Type B pancreatic cell (in vitro differentiated cells): ENCODE measurements at regions not wholly inside any gene's neighbourhood (a gene's known extent, or its start where the extent isn't known, plus 50 kb on each side); places are given as distances from the start of the nearest gene placed in this dataset.

Experiments
- DNase-seq: peaks from one replicate; pipeline ENCODE4 v3.0.0; 2021; ENCODE audit warnings: mixed read lengths; ENCODE audit not compliant: unreplicated experiment; ENCODE audit errors: extremely low spot score
- H3K27ac Mint-ChIP-seq: 2 replicates; pipeline ENCODE4 v1.8.0; 2021; ENCODE audit warnings: mild to moderate bottlenecking, mixed read lengths
- H3K27me3 Mint-ChIP-seq: 2 replicates; pipeline ENCODE4 v1.8.0; 2021; ENCODE audit warnings: mixed read lengths
- H3K36me3 Mint-ChIP-seq: 2 replicates; pipeline ENCODE4 v1.8.0; 2021; ENCODE audit warnings: mixed read lengths
- H3K4me1 Mint-ChIP-seq: one replicate; pipeline ENCODE4 v1.8.0; 2021; ENCODE audit warnings: mixed read lengths; ENCODE audit not compliant: unreplicated experiment
- H3K4me3 Mint-ChIP-seq: 2 replicates; pipeline ENCODE4 v1.8.0; 2021; ENCODE audit warnings: mild to moderate bottlenecking, mixed read lengths
- H3K9me3 Mint-ChIP-seq: 2 replicates; pipeline ENCODE4 v1.8.0; 2021; ENCODE audit warnings: mixed read lengths
- TF ChIP-seq, protein P1 (sequence below): fragments of 200-600 bp; sonication (generic); conservative IDR thresholded peaks from 2 replicates; pipeline ENCODE4 v1.5.0; 2021; ENCODE audit warnings: antibody characterized with exemption, mild to moderate bottlenecking

GRCh38 chr3:18734309-18734708, 309.2 kb upstream of the SATB1 start:
- H3K36me3 Mint-ChIP-seq: no peaks in the 10 kb centered on the region
- no peak overlapping the region for H3K27ac Mint-ChIP-seq
- no peak overlapping the region for H3K4me3 Mint-ChIP-seq
- H3K9me3 Mint-ChIP-seq: no peaks in the 10 kb centered on the region
- no peaks in the 10 kb centered on the region for H3K27me3 Mint-ChIP-seq
- TF ChIP-seq, protein P1, sequence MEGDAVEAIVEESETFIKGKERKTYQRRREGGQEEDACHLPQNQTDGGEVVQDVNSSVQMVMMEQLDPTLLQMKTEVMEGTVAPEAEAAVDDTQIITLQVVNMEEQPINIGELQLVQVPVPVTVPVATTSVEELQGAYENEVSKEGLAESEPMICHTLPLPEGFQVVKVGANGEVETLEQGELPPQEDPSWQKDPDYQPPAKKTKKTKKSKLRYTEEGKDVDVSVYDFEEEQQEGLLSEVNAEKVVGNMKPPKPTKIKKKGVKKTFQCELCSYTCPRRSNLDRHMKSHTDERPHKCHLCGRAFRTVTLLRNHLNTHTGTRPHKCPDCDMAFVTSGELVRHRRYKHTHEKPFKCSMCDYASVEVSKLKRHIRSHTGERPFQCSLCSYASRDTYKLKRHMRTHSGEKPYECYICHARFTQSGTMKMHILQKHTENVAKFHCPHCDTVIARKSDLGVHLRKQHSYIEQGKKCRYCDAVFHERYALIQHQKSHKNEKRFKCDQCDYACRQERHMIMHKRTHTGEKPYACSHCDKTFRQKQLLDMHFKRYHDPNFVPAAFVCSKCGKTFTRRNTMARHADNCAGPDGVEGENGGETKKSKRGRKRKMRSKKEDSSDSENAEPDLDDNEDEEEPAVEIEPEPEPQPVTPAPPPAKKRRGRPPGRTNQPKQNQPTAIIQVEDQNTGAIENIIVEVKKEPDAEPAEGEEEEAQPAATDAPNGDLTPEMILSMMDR: no peak
- DNase-seq: no peak
- H3K4me1 Mint-ChIP-seq: no peaks in the 10 kb centered on the region

- Mint-ChIP-seq H3K27me3 (no peaks in the 10 kb centered on the region), H3K4me1 (no peaks in the 10 kb centered on the region), H3K9me3 (no peaks in the 10 kb centered on the region), H3K27ac (no peak overlapping the region), H3K36me3 (no peaks in the 10 kb centered on the region), H3K4me3 (no peak overlapping the region)
- DNase-seq: no peak
- TF ChIP-seq, protein P1: no peak
These were observed 307.3 kb upstream of the SATB1 start for GRCh38 chr3:18732474-18732873.

- Mint-ChIP-seq H3K9me3 (no peaks in the 10 kb centered on the region), H3K27ac (no peak overlapping the region), H3K27me3 (no peaks in the 10 kb centered on the region), H3K36me3 (no peaks in the 10 kb centered on the region), H3K4me1 (no peaks in the 10 kb centered on the region), H3K4me3 (no peak overlapping the region)
- no peak for DNase-seq
- TF ChIP-seq, protein P1: no peak
These were observed 305.4 kb upstream of the SATB1 start for GRCh38 chr3:18730491-18730890.

- no peak overlapping the region for H3K27ac Mint-ChIP-seq
- H3K4me3 Mint-ChIP-seq: no peak overlapping the region
- peaks cover 3% of the 10 kb centered on the region for H3K4me1 Mint-ChIP-seq
- no peaks in the 10 kb centered on the region for H3K9me3 Mint-ChIP-seq
- DNase-seq: no peak
- TF ChIP-seq, protein P1: no peak
- no peaks in the 10 kb centered on the region for H3K27me3 Mint-ChIP-seq
- H3K36me3 Mint-ChIP-seq: no peaks in the 10 kb centered on the region
These were observed 304.5 kb upstream of the SATB1 start for GRCh38 chr3:18729671-18730070.

- DNase-seq: no peak
- Mint-ChIP-seq H3K27me3 (no peaks in the 10 kb centered on the region), H3K27ac (no peak overlapping the region), H3K4me3 (no peak overlapping the region), H3K4me1 (peaks cover 3% of the 10 kb centered on the region), H3K36me3 (no peaks in the 10 kb centered on the region), H3K9me3 (no peaks in the 10 kb centered on the region)
- TF ChIP-seq, protein P1: no peak
These were observed 300.7 kb upstream of the SATB1 start for GRCh38 chr3:18725668-18726407.
